GM12874 (cell line): ENCODE measurements at regions not wholly inside any gene's neighbourhood (a gene's known extent, or its start where the extent isn't known, plus 50 kb on each side); places are given as distances from the start of the nearest gene placed in this dataset.

Source experiments
- CTCF ChIP-seq: IDR thresholded peaks from 2 replicates; pipeline ENCODE4 v1.5.1; 2011; ENCODE audit warnings: low read depth, mild to moderate bottlenecking, control low read depth, low read length, moderate library complexity; ENCODE audit not compliant: insufficient read depth

GRCh38 chr1:201731142-201731541 is 97.8 kb upstream of the IPO9 start:
- TF ChIP-seq CTCF: no peak

- no peak for TF ChIP-seq CTCF
Measured at GRCh38 chr1:201731592-201731991, 97.4 kb upstream of the IPO9 start.

- no peak for TF ChIP-seq CTCF
Measured at GRCh38 chr1:201732351-201732750, 96.6 kb upstream of the IPO9 start.

- TF ChIP-seq CTCF: no peak
Measured at GRCh38 chr1:201734786-201735185, 94.2 kb upstream of the IPO9 start.

- TF ChIP-seq CTCF: no peak
Measured at GRCh38 chr1:201736707-201737320, 92.1 kb upstream of the IPO9 start.

GRCh38 chr1:201737352-201738060 is 91.5 kb upstream of the IPO9 start:
- no peak for TF ChIP-seq CTCF

- no peak for TF ChIP-seq CTCF
Measured at GRCh38 chr1:201739080-201739479, 89.9 kb upstream of the IPO9 start.
